ENCODE measurements at regions not wholly inside any gene's neighbourhood (a gene's known extent, or its start where the extent isn't known, plus 50 kb on each side); places are given as distances from the start of the nearest gene placed in this dataset.

GRCh38 chr2:13413989-13414388, 697.3 kb downstream of the TRIB2 start:
- TF ChIP-seq, protein P1, sequence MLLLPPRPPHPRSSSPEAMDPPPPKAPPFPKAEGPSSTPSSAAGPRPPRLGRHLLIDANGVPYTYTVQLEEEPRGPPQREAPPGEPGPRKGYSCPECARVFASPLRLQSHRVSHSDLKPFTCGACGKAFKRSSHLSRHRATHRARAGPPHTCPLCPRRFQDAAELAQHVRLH (tag by site-specific recombination; IDR thresholded peaks at IDR 0.05): no peak
- no peak for TF ChIP-seq ZNF133 (tag by site-specific recombination; IDR thresholded peaks at IDR 0.05)
- no peak for TF ChIP-seq KLF10 (tag by site-specific recombination; IDR thresholded peaks at IDR 0.05)
- TF ChIP-seq, protein P2, sequence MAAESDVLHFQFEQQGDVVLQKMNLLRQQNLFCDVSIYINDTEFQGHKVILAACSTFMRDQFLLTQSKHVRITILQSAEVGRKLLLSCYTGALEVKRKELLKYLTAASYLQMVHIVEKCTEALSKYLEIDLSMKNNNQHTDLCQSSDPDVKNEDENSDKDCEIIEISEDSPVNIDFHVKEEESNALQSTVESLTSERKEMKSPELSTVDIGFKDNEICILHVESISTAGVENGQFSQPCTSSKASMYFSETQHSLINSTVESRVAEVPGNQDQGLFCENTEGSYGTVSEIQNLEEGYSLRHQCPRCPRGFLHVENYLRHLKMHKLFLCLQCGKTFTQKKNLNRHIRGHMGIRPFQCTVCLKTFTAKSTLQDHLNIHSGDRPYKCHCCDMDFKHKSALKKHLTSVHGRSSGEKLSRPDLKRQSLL (tag by site-specific recombination; IDR thresholded peaks at IDR 0.05): no peak
- TF ChIP-seq CTCF (tag by site-specific recombination; IDR thresholded peaks at IDR 0.05): no peak
- no peak for TF ChIP-seq ZNF274 (IDR thresholded peaks at IDR 0.05; ENCODE audit: low read length)
- TF ChIP-seq ZNF274 (tag by site-specific recombination; IDR thresholded peaks at IDR 0.05; ENCODE audit: borderline replicate concordance): no peak
- no peak for TF ChIP-seq SP7 (tag by site-specific recombination; IDR thresholded peaks at IDR 0.05)
- TF ChIP-seq ZNF426 (tag by site-specific recombination; IDR thresholded peaks at IDR 0.05): no peak
- TF ChIP-seq ZBTB17 (tag by site-specific recombination; IDR thresholded peaks at IDR 0.05): no peak
- TF ChIP-seq ZBTB1 (tag by site-specific recombination; IDR thresholded peaks at IDR 0.05): no peak
- no peak for TF ChIP-seq BCL11A (tag by site-specific recombination; IDR thresholded peaks at IDR 0.05; ENCODE audit: low read depth)
